GM12874 (cell line): ENCODE measurements at regions not wholly inside any gene's neighbourhood (a gene's known extent, or its start where the extent isn't known, plus 50 kb on each side); places are given as distances from the start of the nearest gene placed in this dataset.

Source experiments
- CTCF ChIP-seq: IDR thresholded peaks from 2 replicates; pipeline ENCODE4 v1.5.1; 2011; ENCODE audit warnings: low read depth, mild to moderate bottlenecking, control low read depth, low read length, moderate library complexity; ENCODE audit not compliant: insufficient read depth

- no peak for TF ChIP-seq CTCF
Measured at GRCh38 chr1:73953586-73953985, 244.4 kb downstream of the LRRIQ3 start.

GRCh38 chr1:73953186-73953585 is 244.8 kb downstream of the LRRIQ3 start:
- no peak for TF ChIP-seq CTCF

GRCh38 chr1:73948055-73948454 is 249.9 kb downstream of the LRRIQ3 start:
- no peak for TF ChIP-seq CTCF

- no peak for TF ChIP-seq CTCF
Measured at GRCh38 chr1:73947009-73947408, 251.0 kb downstream of the LRRIQ3 start.

- no peak for TF ChIP-seq CTCF
Measured at GRCh38 chr1:73943270-73943669, 254.7 kb downstream of the LRRIQ3 start.

GRCh38 chr1:73930293-73930692 is 267.7 kb downstream of the LRRIQ3 start:
- TF ChIP-seq CTCF, result no peak

- TF ChIP-seq CTCF, result no peak
Measured at GRCh38 chr1:73914951-73915350, 283.0 kb downstream of the LRRIQ3 start.

GRCh38 chr1:73913025-73913424 is 285.0 kb downstream of the LRRIQ3 start:
- TF ChIP-seq CTCF, result no peak
